ENCODE measurements at regions not wholly inside any gene's neighbourhood (a gene's known extent, or its start where the extent isn't known, plus 50 kb on each side); places are given as distances from the start of the nearest gene placed in this dataset.
"Not testable (repeated sequence)": the region's sequence is repeated elsewhere in the genome, so short reads cannot be mapped to it uniquely, and the experiment has no call there.

DNA sequence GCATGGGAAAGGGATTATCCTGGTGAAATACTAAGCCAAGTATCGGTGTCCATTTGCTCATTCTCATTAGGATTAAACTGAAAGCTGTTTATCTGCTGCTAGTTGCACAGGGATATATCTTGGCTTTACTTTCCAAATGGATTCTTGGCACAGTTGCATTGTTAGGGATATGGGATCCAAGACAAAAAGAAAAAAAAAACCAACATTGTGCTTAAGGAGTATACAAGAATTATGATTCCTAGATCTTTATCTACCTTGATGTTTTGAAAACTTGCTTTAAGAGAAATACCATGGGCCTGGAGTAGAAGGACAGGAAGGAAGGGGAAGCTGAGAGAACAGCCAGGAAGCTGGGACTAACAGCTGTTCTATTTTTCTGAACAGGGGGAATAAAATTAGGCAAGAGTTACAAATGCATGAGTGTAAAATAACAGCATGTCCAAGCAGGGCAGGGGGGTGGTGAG lies 107.6 kb downstream of the ATXN3L start:
- no peak overlapping the region for H3K4me3 Mint-ChIP-seq
- H3K36me3 Mint-ChIP-seq = no peaks in the 10 kb centered on the region
- H3K27me3 Mint-ChIP-seq (ENCODE audit: low read depth in 3 of 3) = peaks cover 0 to 4% (median 4%) of the 10 kb centered on the region in 3 donors
- H3K9me3 Mint-ChIP-seq = no peaks in the 10 kb centered on the region
- H3K4me1 Mint-ChIP-seq = peaks cover 0 to 2% of the 10 kb centered on the region in 2 donors
- peak overlapping the region in 1 of 6 donors; percentile 40 for H3K27ac Mint-ChIP-seq
- DNase-seq = no peak

- H3K27me3 Mint-ChIP-seq (ENCODE audit: low read depth in 3 of 3); H3K36me3 Mint-ChIP-seq; DNase-seq; H3K27ac Mint-ChIP-seq; H3K9me3 Mint-ChIP-seq; H3K4me1 Mint-ChIP-seq; H3K4me3 Mint-ChIP-seq: not testable (repeated sequence)
Observed at GRCh38 chrX:13210142-13210541, 109.7 kb downstream of the ATXN3L start.

GRCh38 chrX:13209704-13210103 lies 110.1 kb downstream of the ATXN3L start:
- not testable (repeated sequence) for H3K27me3 Mint-ChIP-seq (ENCODE audit: low read depth in 3 of 3); H3K27ac Mint-ChIP-seq; H3K36me3 Mint-ChIP-seq; H3K4me1 Mint-ChIP-seq; H3K4me3 Mint-ChIP-seq; H3K9me3 Mint-ChIP-seq; DNase-seq

DNA sequence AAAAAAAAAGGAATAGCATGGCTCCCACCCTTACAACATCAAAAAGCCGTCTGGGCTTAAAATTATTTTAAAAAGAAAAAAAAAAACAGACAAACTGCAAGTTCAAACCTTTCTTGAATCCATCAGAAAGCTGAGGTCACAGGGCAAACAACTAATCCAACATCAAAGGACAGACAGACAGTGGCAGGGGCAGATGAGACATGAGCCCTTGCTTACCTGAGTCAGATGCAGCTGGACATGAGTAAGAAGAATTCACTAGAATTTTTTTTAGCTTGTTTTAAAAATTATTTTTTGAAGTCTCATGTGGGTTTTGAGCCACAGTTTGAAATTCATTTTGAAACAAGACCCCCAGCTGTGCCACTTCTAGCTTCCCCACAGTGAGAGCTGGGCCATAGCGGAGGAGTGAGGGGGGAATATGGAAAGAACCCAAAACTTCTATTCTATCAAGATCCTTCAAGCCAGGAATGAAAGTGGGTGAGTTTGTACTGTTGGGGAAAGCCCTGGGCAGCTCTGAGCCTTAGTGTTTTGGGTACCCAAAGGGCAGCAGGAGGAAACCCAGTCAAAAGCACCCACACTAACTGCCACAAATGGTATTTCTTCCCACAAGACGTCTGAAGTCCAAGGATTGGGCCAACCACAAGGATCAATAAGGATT lies 111.4 kb downstream of the ATXN3L start:
- H3K36me3 Mint-ChIP-seq = no peaks in the 10 kb centered on the region
- H3K9me3 Mint-ChIP-seq = no peaks in the 10 kb centered on the region

DNA sequence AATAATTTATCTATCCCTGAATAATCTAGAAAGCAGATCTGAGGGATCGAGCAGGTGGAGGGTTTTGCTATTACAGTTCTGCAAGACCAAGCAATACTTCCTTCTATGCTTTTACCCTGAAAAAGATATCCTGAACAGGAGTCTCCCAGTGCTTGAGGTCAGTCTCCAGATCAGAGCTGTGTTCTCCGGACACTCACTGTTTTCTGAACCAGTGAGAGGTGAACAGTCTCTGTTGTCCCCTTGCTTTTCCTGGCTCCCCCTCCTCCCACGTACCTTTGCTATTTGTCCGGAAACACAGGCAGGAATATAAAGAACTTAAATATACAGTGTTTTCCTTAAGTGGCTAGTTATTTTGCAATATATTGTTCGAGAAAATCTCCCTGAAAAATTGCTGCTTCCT lies 116.6 kb downstream of the ATXN3L start:
- Mint-ChIP-seq H3K27me3 (ENCODE audit: low read depth in 3 of 3) (peaks cover 0 to 18% (median 3%) of the 10 kb centered on the region in 3 donors), H3K4me1 (no peaks in the 10 kb centered on the region), H3K4me3 (no peak overlapping the region), H3K9me3 (no peaks in the 10 kb centered on the region), H3K27ac (no peak overlapping the region), H3K36me3 (no peaks in the 10 kb centered on the region)
- DNase-seq = no peak

More for the DNA sequence above, 111.4 kb downstream of the ATXN3L start:
- DNase-seq = no peak
- H3K27me3 Mint-ChIP-seq (ENCODE audit: low read depth in 3 of 3) = peaks cover 0 to 13% (median 3%) of the 10 kb centered on the region in 3 donors
- H3K4me3 Mint-ChIP-seq = no peak overlapping the region
- no peak overlapping the region for H3K27ac Mint-ChIP-seq
- peaks cover 0 to 2% of the 10 kb centered on the region in 2 donors for H3K4me1 Mint-ChIP-seq

GRCh38 chrX:13201605-13202219 lies 118.1 kb downstream of the ATXN3L start:
- no peak for DNase-seq
- Mint-ChIP-seq H3K27me3 (ENCODE audit: low read depth in 3 of 3) (peaks cover 0 to 18% (median 3%) of the 10 kb centered on the region in 3 donors), H3K36me3 (no peaks in the 10 kb centered on the region), H3K4me1 (no peaks in the 10 kb centered on the region), H3K9me3 (no peaks in the 10 kb centered on the region), H3K27ac (no peak overlapping the region), H3K4me3 (no peak overlapping the region)

GRCh38 chrX:13200398-13200797 lies 119.5 kb downstream of the ATXN3L start:
- H3K9me3 Mint-ChIP-seq = no peaks in the 10 kb centered on the region
- DNase-seq = no peak
- H3K27me3 Mint-ChIP-seq (ENCODE audit: low read depth in 3 of 3) = peaks cover 0 to 14% (median 1%) of the 10 kb centered on the region in 3 donors
- H3K4me3 Mint-ChIP-seq = no peak overlapping the region
- no peak overlapping the region for H3K27ac Mint-ChIP-seq
- no peaks in the 10 kb centered on the region for H3K4me1 Mint-ChIP-seq
- no peaks in the 10 kb centered on the region for H3K36me3 Mint-ChIP-seq

GRCh38 chrX:13198762-13199064 lies 121.1 kb downstream of the ATXN3L start:
- H3K27ac Mint-ChIP-seq = no peak overlapping the region
- no peaks in the 10 kb centered on the region for H3K4me1 Mint-ChIP-seq
- no peaks in the 10 kb centered on the region for H3K9me3 Mint-ChIP-seq
- DNase-seq = no peak
- H3K27me3 Mint-ChIP-seq (ENCODE audit: low read depth in 3 of 3) = peaks cover 0 to 11% (median under 1%) of the 10 kb centered on the region in 3 donors
- no peak overlapping the region for H3K4me3 Mint-ChIP-seq
- H3K36me3 Mint-ChIP-seq = no peaks in the 10 kb centered on the region

GRCh38 chrX:13198056-13198761 lies 121.6 kb downstream of the ATXN3L start:
- no peaks in the 10 kb centered on the region for H3K4me1 Mint-ChIP-seq
- no peaks in the 10 kb centered on the region for H3K36me3 Mint-ChIP-seq
- DNase-seq = no peak
- peaks cover 0 to 6% (median 0%) of the 10 kb centered on the region in 3 donors for H3K27me3 Mint-ChIP-seq (ENCODE audit: low read depth in 3 of 3)
- no peaks in the 10 kb centered on the region for H3K9me3 Mint-ChIP-seq
- H3K4me3 Mint-ChIP-seq = no peak overlapping the region
- no peak overlapping the region for H3K27ac Mint-ChIP-seq

GRCh38 chrX:13196782-13197181 lies 123.1 kb downstream of the ATXN3L start:
- no peak overlapping the region for H3K4me3 Mint-ChIP-seq
- no peak for DNase-seq
- H3K27me3 Mint-ChIP-seq (ENCODE audit: low read depth in 3 of 3) = peaks cover 0 to 5% (median 0%) of the 10 kb centered on the region in 3 donors
- no peaks in the 10 kb centered on the region for H3K36me3 Mint-ChIP-seq
- H3K9me3 Mint-ChIP-seq = no peaks in the 10 kb centered on the region
- no peaks in the 10 kb centered on the region for H3K4me1 Mint-ChIP-seq
- H3K27ac Mint-ChIP-seq = no peak overlapping the region

- H3K27me3 Mint-ChIP-seq (ENCODE audit: low read depth in 3 of 3) = peaks cover 0 to 2% (median 0%) of the 10 kb centered on the region in 3 donors
Observed at GRCh38 chrX:13195340-13195739, 124.5 kb downstream of the ATXN3L start.

DNA sequence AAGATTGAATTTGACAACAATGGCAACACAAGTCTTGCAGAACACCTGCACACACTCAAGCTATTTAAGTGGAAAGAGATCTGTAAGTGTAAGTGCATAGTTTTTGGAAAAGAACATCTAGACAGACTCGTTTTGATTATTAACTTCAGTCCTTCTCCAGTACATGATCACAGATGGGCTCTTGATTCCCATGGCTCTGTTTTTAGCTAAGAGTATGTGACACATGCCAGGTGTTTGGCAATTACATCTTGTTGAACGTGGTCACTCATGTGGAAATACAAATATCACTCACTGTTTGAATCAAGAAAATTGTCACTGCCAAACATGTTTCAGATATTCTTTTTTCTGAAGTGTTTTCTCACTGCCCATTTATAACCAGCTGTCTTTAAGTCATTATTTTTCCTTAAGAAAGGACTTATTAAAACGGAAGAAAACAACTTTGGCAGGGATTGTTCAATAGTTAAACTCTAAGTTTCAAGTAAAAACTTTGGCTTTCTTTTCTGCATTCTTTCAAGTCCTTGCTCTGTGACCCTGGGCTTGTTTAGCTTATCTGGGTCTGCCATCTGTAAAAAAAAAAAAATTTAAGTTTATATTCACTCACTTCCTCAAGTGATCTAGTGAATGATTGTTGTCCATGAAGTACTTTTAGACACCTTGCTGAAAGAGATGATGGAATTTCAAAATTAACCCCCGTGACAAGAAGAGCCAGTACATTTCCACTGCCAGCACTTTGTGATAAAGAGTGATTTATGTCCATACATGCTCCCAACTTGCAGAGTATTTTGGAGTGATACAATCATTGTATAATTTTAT lies 125.4 kb downstream of the ATXN3L start:
- Mint-ChIP-seq H3K9me3 (no peaks in the 10 kb centered on the region), H3K27me3 (ENCODE audit: low read depth in 3 of 3) (peaks cover 0 to 2% (median 0%) of the 10 kb centered on the region in 3 donors), H3K4me3 (no peak overlapping the region), H3K27ac (no peak overlapping the region), H3K4me1 (peaks cover 3 to 7% of the 10 kb centered on the region in 2 donors), H3K36me3 (no peaks in the 10 kb centered on the region)
- no peak for DNase-seq

More at GRCh38 chrX:13195340-13195739, 124.5 kb downstream of the ATXN3L start:
- no peak overlapping the region for H3K27ac Mint-ChIP-seq
- no peaks in the 10 kb centered on the region for H3K36me3 Mint-ChIP-seq
- H3K4me3 Mint-ChIP-seq = no peak overlapping the region
- H3K9me3 Mint-ChIP-seq = no peaks in the 10 kb centered on the region
- no peaks in the 10 kb centered on the region for H3K4me1 Mint-ChIP-seq
- no peak for DNase-seq

DNA sequence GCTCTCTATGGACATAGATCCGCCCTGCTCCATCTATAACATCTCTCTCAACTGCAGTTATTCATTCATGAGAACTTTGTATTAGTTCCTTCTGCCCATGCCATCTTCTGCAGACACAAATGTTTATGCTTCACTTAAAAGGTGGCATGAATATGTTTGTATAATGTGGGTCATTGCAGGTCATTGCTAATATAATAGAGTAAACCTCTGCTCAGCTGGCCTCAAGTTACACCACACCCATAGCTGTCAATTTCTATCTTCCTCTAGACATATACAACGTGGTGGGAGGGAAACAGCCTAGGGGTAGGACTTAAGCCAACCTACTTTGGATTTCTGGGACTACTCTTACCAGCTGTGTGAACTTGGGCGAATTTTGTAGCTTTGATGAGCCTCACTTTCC lies 129.8 kb downstream of the ATXN3L start:
- Mint-ChIP-seq H3K4me1 (peaks cover 3 to 9% of the 10 kb centered on the region in 2 donors), H3K27me3 (ENCODE audit: low read depth in 3 of 3) (peaks cover 0 to 2% (median 0%) of the 10 kb centered on the region in 3 donors), H3K36me3 (no peaks in the 10 kb centered on the region), H3K4me3 (no peak overlapping the region), H3K27ac (no peak overlapping the region), H3K9me3 (peaks cover 0 to 2% (median 0%) of the 10 kb centered on the region in 6 donors)
- no peak for DNase-seq

DNA sequence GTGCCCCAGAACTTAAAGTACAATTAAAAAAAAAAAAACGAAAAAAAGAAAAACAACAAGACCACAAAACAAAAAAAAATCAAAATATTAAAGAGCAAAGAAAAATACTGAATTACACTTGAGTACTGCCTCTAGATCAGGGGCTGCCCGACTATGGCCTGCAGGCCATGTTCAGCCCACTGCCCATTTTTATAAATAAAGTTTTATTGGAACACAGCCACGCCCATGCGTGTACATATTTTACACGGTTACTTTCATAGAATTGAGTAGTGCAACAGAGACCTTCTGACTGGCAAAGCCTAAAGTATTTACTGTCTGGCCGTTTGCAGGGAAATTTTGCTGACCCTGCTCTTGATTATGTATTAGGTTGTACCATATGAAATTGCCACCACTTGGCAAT lies 130.5 kb downstream of the ATXN3L start:
- no peak overlapping the region for H3K4me3 Mint-ChIP-seq
- peaks cover 0 to 2% (median 0%) of the 10 kb centered on the region in 3 donors for H3K27me3 Mint-ChIP-seq (ENCODE audit: low read depth in 3 of 3)
- peaks cover 0 to 6% (median 0%) of the 10 kb centered on the region in 3 donors for H3K36me3 Mint-ChIP-seq
- no peak for DNase-seq
- no peak overlapping the region for H3K27ac Mint-ChIP-seq
- peaks cover 0 to 2% (median 0%) of the 10 kb centered on the region in 6 donors for H3K9me3 Mint-ChIP-seq
- peaks cover 3 to 9% of the 10 kb centered on the region in 2 donors for H3K4me1 Mint-ChIP-seq
